ENCODE measurements at regions not wholly inside any gene's neighbourhood (a gene's known extent, or its start where the extent isn't known, plus 50 kb on each side); places are given as distances from the start of the nearest gene placed in this dataset.

- no peak for DNase-seq (ENCODE audit: low read depth)
Observed at GRCh38 chr9:84125046-84125445, 144.4 kb downstream of the RMI1 start.

DNA sequence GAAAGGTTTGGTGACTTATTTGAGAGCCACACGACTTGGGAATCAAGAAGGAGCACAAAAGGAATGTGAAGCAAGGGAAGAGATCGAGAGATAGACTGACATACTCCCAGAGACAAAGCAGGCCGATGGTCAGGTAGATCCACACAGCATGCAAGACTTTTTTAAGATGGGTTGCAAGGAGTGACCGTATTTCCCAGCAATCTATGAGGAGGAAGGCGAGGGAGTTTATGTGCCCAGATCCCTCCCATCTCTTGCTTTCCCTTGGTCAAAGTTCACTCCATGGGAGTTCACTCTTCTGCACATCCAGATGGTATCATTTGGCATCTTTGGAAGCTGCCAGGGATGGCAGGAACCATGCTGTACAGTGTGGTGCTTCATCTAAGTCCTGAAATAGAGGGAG, 148.9 kb downstream of the RMI1 start:
- DNase-seq (ENCODE audit: low read depth), result no peak

DNA sequence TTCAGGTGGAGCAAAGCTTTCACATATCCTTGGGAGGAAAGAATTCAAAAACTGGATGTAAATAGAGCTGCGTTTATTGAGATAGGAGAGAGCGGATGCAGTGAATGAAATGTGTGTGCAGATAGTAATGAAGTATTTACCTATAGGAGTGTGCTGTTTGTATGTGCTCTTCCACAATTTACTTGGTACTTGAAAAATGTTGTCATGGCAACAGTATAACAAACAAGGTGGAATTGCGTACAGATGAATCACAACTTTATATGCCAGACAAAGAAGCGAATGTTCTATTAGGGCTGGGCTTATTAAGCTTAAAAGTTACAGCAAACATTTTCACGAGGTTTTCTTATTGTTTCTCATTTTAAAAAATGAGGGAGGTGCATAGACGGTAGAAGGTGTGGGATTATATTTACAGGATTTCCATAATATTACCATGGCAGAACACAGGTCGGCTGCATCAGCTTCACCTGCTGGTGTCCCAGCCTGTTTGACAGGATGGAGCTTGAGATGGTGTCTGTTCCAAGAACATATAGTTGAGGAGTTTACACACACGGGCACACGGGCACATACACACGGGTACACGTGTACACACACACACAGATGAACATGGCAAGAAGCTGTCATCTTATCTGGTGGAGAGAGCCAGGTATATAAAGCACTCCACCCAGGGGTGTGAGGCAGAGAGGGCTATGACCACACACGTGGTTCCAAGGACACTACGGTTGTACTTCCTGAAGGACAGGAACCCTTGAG, 155.7 kb downstream of the RMI1 start:
- DNase-seq (ENCODE audit: low read depth), result peak; percentile 48

DNA sequence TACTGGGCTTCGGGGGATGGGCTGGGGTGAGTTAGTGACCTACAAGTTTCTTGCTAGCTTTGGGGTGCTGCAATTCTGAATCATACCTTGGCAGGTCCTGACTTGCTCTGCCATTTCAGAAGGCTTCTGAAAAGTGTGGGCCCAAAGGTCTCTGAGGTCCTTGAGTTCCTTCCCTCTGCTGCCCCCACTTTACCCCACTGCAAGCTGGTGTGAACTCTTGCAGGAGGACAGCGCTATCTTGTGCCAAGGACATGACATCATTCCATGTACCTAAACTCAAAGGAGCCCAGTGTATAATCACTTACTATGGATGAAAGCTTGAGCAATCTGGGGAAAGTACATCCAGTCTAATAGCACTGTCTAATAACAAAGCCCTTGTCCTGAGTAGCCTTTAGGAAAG, 157.4 kb downstream of the RMI1 start:
- DNase-seq (ENCODE audit: low read depth), result no peak

DNA sequence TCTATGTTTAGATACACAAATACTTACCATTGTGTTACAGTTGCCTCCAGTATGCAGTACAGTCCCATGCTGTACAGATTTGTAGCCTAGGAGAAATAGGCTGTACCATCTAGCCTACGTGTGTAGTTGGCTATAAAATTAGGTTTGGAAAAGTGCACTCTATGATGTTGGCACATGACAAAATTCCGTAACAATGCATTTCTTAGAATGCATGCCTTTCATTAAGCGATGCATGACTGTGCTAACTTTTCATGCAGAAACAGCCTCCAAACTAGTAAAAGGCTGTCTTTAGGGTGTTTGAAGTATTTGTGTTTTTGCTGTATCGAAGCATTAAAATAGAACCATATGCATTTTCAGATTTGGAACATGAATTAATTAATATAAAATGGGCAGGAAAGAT, 157.9 kb downstream of the RMI1 start:
- no peak for DNase-seq (ENCODE audit: low read depth)

GRCh38 chr9:84139296-84140070, 158.9 kb downstream of the RMI1 start:
- DNase-seq (ENCODE audit: low read depth), result peak; percentile 82

- DNase-seq (ENCODE audit: low read depth), result no peak
Observed at GRCh38 chr9:84140535-84141101, 160.0 kb downstream of the RMI1 start.

DNA sequence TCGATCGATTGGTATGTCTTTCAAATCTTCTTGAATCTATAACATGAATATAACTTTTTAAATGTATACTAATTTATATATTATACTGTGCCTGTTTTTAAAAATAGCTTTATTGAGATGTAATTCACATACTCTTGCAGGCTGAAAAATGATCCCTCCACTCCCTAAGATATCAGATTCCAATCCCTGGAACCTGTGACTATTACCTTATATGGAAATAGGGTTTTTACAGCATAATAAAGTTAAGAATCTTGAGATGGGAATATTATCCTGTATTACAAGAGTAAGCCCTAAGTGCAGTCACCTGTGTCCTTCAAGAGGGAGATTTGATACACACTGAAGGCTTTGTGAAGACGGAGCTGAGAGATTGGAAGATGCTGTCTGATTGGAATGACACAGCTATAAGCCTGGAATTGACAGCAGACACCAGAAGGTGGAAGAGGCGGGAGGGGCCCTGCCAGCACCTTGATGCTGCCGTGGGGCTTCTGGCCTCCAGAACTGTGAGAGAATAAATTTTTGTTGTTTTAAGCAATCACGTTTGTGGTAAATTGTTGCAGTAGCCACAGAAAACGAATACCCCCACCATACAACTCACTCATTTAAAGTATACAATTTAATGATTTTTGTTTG, 161.3 kb downstream of the RMI1 start:
- no peak for DNase-seq (ENCODE audit: low read depth)

- no peak for DNase-seq (ENCODE audit: low read depth)
Observed at GRCh38 chr9:84145031-84145430, 164.4 kb downstream of the RMI1 start.

DNA sequence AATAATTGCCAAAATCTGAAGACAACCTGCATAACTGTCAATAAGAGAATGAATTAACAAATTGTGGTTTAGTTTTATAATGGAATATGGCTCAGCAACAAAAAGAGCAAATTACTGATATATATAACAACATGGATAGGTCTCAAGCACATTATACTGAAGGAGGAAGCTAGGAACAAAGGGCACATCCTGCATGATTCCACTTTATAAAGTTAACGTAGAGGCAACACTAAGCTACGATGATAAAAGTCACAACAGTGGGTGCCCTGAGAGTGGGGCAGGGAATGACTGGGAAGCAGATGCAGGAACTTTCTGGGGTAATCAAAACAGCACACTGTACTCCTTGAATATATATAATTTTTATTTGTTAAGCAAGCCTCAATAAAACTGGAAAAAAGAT, 165.2 kb downstream of the RMI1 start:
- no peak for DNase-seq (ENCODE audit: low read depth)

GRCh38 chr9:84146893-84147710, 166.5 kb downstream of the RMI1 start:
- DNase-seq (ENCODE audit: low read depth), result no peak

GRCh38 chr9:84151236-84151635, 170.6 kb downstream of the RMI1 start:
- no peak for DNase-seq (ENCODE audit: low read depth)

DNA sequence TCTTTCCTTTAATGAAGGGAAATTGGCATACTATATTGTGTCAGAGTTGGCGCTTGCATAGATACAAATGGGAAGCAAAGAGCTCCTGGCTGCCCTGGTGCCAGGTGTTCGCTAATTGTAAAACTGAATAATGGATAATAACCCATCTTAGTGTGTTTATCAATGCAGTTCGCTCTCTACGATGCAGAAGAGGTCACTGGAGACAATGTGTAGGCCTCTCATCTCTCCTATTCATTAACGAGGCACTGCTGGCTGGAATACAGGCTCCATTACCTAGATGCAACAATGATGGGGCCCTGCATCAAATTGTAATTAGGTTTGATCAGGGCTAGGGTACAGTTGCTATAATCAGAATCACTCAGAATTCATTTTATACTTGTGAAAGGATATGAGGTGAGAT, 171.0 kb downstream of the RMI1 start:
- DNase-seq (ENCODE audit: low read depth), result no peak

DNA sequence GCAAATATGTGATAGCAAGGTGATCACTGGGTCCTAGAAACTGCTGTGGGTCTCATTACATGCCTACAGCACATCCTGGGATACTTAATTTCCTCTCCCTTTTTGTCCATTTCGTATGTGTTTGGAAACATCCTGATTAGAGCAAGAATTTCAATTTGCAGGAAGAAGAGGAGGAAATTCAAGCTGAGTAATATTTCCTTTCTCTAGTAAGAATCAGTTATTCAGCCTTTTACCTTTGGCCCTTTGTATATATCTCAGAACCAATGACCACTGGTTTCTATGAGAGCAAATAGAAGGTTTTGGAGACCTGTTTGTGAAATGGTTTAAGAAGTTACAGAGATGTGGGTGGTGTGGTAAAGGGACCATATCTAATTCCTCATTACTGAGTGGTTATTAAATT, 171.6 kb downstream of the RMI1 start:
- no peak for DNase-seq (ENCODE audit: low read depth)

DNA sequence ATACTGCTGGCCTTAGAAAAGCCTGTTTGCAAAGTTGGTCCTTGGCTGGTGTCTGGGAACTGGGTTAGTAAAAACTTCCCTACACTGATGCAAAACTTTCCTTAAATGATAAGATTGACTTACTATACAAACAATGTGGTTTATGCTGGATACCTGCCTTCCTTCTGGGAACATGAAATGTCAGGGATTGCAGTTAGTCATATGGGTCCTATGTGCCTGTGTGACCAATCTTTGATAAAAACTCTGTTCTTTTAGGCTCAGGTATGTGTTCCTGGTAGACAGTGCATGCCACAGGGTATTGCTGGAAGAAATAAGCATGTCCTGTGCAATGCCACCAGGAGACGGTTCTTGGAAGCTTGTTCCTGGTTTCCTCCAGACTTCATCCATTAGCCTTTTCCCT, 173.3 kb downstream of the RMI1 start:
- no peak for DNase-seq (ENCODE audit: low read depth)

DNA sequence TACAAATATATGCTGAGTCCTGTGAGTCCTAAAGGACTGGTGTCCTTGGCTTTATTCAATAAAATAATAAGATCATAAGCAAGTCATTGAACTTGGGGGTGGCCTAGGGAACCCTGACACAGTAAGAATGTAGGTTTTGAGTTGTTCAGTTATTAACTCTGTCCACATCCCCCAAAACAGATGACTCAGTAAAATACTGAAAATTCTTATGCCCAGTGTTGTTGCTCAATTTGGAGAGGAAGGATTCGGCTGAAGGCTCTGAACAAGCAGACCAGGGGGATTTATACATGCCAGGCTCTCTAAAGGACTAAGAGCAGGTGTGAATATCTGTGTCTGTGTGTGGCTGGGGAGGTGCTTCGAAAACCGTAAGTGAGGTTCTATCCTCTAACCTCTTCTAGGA, 173.7 kb downstream of the RMI1 start:
- DNase-seq (ENCODE audit: low read depth), result no peak

GRCh38 chr9:84163052-84163650, 177.4 kb downstream of the SLC28A3 start:
- DNase-seq (ENCODE audit: low read depth), result no peak

- no peak for DNase-seq (ENCODE audit: low read depth)
Observed at GRCh38 chr9:84166891-84167290, 173.7 kb downstream of the SLC28A3 start.

DNA sequence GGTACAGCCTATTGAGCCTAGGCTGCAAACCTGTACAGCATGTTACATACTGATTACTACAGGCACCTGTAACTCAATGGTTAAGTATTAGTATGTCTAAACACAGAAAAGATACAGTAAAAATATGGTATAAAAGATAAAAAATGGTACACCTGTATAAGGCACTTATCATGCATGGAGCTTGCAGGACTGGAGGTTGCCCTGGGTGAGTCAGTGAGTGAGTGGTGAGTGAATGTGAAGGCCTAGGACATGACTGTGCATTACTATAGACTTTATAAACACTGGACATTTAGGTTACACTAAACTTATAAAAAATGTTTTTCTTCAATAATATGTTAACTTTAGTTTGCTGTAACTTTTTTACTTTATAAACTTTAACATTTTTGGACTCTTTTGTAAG, 171.3 kb downstream of the SLC28A3 start:
- DNase-seq (ENCODE audit: low read depth), result peak; percentile 39

DNA sequence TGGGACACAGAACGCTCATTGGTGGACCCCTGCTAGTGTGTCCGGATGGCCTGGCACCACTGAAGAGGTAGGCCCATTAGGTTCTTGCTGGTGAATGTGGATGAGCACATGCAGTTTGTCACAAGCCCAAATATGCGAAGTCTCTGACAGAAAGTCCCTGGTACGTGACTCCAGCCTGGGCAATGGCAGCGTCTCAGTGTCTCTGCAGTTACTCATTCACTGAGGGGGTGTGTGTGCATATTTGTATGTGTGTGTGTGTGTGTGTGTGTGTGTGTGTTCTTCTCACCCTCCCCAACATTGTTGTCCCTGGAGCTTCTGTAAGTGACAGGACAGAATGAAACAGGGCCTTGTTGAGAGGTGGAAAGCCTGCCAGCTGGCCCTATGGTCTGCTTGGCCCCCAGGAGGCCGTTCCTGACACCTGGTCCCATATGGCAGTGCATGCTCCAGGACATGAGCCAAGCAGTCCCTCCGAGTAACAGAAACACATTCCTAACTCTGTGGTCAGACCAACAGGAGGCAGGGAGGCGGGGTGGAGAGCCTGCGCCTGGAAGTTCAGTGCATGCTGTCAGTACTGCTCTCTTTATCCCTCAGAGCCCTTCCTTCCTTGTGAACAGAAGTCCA, 169.9 kb downstream of the SLC28A3 start:
- DNase-seq (ENCODE audit: low read depth), result peak; percentile 96

GRCh38 chr9:84173961-84174360, 166.6 kb downstream of the SLC28A3 start:
- no peak for DNase-seq (ENCODE audit: low read depth)
